Parathyroid adenoma (tissue), 2 donors: ENCODE measurements at regions not wholly inside any gene's neighbourhood (a gene's known extent, or its start where the extent isn't known, plus 50 kb on each side); places are given as distances from the start of the nearest gene placed in this dataset.

Experiments used
- H2AFZ ChIP-seq: fragments of 300-600 bp; sonication (generic); one replicate; pipeline ENCODE4 v1.7.0; 2017; ENCODE audit warnings: antibody characterized with exemption, mild to moderate bottlenecking
- H3K27ac ChIP-seq: fragments of 300-600 bp; sonication (generic); one replicate; pipeline ENCODE4 v1.7.0; 2017
- H3K27me3 ChIP-seq: fragments of 300-600 bp; sonication (generic); one replicate; pipeline ENCODE4 v1.7.0; 2017; ENCODE audit warnings: low read length; ENCODE audit not compliant: control insufficient read depth, insufficient read depth
- H3K36me3 ChIP-seq: fragments of 300-600 bp; sonication (generic); one replicate; pipeline ENCODE4 v1.7.0; 2017; ENCODE audit warnings: low read length; ENCODE audit not compliant: control insufficient read depth, insufficient read depth
- H3K4me1 ChIP-seq: fragments of 300-600 bp; sonication (generic); one replicate; pipeline ENCODE4 v1.7.0; 2017; ENCODE audit warnings: control low read depth
- H3K4me2 ChIP-seq: fragments of 300-600 bp; sonication (generic); one replicate; pipeline ENCODE4 v1.7.0; 2017; ENCODE audit warnings: low read length
- H3K4me3 ChIP-seq: fragments of 300-600 bp; sonication (generic); one replicate; pipeline ENCODE4 v1.7.0; 2017; ENCODE audit warnings: low read depth, low read length
- H3K79me2 ChIP-seq: fragments of 300-600 bp; sonication (generic); one replicate; pipeline ENCODE4 v1.7.0; 2017; ENCODE audit warnings: control low read depth
- H3K9ac ChIP-seq: fragments of 300-600 bp; sonication (generic); one replicate; pipeline ENCODE4 v1.7.0; 2017; ENCODE audit warnings: mild to moderate bottlenecking
- H3K9me3 ChIP-seq: fragments of 300-600 bp; sonication (generic); one replicate; pipeline ENCODE4 v1.7.0; 2017; ENCODE audit warnings: low read length; ENCODE audit not compliant: control insufficient read depth
- CTCF ChIP-seq: fragments of 300-600 bp; sonication (generic); IDR thresholded peaks from one replicate; pipeline ENCODE4 v1.7.0; 2017; ENCODE audit warnings: antibody characterized with exemption, mild to moderate bottlenecking
- donor health status: primary hyperparathyroidism.

GRCh38 chr9:134236935-134237629 lies 72.7 kb upstream of the RNU6ATAC start:
- Histone ChIP-seq H3K9ac (no peak overlapping the region), H3K4me3 (no peak overlapping the region), H2AFZ (no peak overlapping the region), H3K4me1 (no peaks in the 10 kb centered on the region), H3K36me3 (no peaks in the 10 kb centered on the region), H3K4me2 (no peak overlapping the region), H3K27ac (no peak overlapping the region), H3K9me3 (no peaks in the 10 kb centered on the region), H3K27me3 (no peaks in the 10 kb centered on the region), H3K79me2 (no peaks in the 10 kb centered on the region)
- no peak for TF ChIP-seq CTCF

- Histone ChIP-seq H3K27me3 (no peaks in the 10 kb centered on the region), H3K4me1 (no peaks in the 10 kb centered on the region), H2AFZ (no peak overlapping the region), H3K9ac (no peak overlapping the region), H3K9me3 (no peaks in the 10 kb centered on the region), H3K4me3 (no peak overlapping the region), H3K36me3 (no peaks in the 10 kb centered on the region), H3K4me2 (no peak overlapping the region), H3K27ac (no peak overlapping the region), H3K79me2 (no peaks in the 10 kb centered on the region)
- TF ChIP-seq CTCF, result no peak
These were observed 73.4 kb upstream of the RNU6ATAC start for GRCh38 chr9:134237630-134238265.

- no peak for TF ChIP-seq CTCF
- H3K36me3 ChIP-seq, result no peaks in the 10 kb centered on the region
- H3K4me2 ChIP-seq, result no peak overlapping the region
- no peak overlapping the region for H3K9ac ChIP-seq
- H3K4me3 ChIP-seq, result no peak overlapping the region
- no peak overlapping the region for H3K27ac ChIP-seq
- no peaks in the 10 kb centered on the region for H3K4me1 ChIP-seq
- H3K27me3 ChIP-seq, result no peaks in the 10 kb centered on the region
- no peaks in the 10 kb centered on the region for H3K9me3 ChIP-seq
- H3K79me2 ChIP-seq, result no peaks in the 10 kb centered on the region
- no peak overlapping the region for H2AFZ ChIP-seq
These were observed 75.0 kb upstream of the RNU6ATAC start for GRCh38 chr9:134239130-134239903.

- no peak overlapping the region for H2AFZ ChIP-seq
- no peaks in the 10 kb centered on the region for H3K27me3 ChIP-seq
- no peaks in the 10 kb centered on the region for H3K36me3 ChIP-seq
- H3K9ac ChIP-seq, result no peak overlapping the region
- H3K4me2 ChIP-seq, result no peak overlapping the region
- no peaks in the 10 kb centered on the region for H3K79me2 ChIP-seq
- TF ChIP-seq CTCF, result no peak
- no peaks in the 10 kb centered on the region for H3K9me3 ChIP-seq
- H3K27ac ChIP-seq, result no peak overlapping the region
- H3K4me3 ChIP-seq, result no peak overlapping the region
- H3K4me1 ChIP-seq, result no peaks in the 10 kb centered on the region
These were observed 75.6 kb upstream of the RNU6ATAC start for GRCh38 chr9:134239939-134240338.
